ENCODE measurements at regions not wholly inside any gene's neighbourhood (a gene's known extent, or its start where the extent isn't known, plus 50 kb on each side); places are given as distances from the start of the nearest gene placed in this dataset.
"Not testable (repeated sequence)": the region's sequence is repeated elsewhere in the genome, so short reads cannot be mapped to it uniquely, and the experiment has no call there.

GRCh38 chr21:20215959-20216358 is 782.2 kb upstream of the NCAM2 start:
- no peak for DNase-seq (ENCODE audit: low read depth, low spot score)
- no peak overlapping the region for H3K4me3 ChIP-seq (ENCODE audit: low read length)

DNA sequence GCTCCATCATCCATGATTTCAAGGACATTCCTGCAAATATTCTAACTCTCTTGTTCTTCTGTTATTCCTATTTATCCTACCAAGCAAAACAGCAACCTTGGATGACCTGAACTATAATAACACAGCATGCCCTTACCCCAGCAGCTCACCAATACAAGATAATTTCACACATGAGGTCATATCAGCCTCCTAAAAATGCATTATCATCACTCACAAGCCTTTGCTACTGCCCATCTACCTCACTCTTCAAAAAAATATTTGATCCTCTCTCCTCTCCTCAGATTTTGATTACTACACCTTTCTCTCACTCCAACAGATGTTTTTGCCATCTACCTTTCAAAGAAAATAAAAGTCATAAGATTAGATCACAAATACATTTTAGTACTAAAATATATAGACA is 777.6 kb upstream of the NCAM2 start:
- no peak overlapping the region for H3K4me3 ChIP-seq (ENCODE audit: low read length)
- DNase-seq (ENCODE audit: low read depth, low spot score) = no peak

GRCh38 chr21:20221981-20222380 is 776.2 kb upstream of the NCAM2 start:
- not testable (repeated sequence) for H3K4me3 ChIP-seq (ENCODE audit: low read length); DNase-seq (ENCODE audit: low read depth, low spot score)

DNA sequence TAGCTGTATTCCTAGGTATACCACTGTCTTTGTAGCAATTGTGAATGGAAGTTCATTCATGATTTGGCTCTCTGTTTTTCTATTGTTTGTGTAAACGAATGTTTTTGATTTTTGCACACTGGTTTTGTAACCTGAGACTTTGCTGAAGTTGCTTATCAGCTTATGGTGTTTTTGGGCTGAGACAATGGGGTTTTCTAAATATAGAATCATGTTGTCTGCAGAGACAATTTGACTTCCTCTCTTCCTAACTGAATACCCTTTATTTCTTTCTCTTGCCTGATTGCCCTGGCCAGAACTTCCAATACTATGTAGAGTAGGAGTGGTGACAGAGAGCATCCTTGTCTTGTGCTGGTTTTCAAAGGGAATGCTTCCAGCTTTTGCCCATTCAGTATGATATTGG is 761.6 kb upstream of the NCAM2 start:
- DNase-seq (ENCODE audit: low read depth, low spot score); H3K4me3 ChIP-seq (ENCODE audit: low read length): not testable (repeated sequence)

GRCh38 chr21:20249401-20249800 is 748.8 kb upstream of the NCAM2 start:
- H3K4me3 ChIP-seq (ENCODE audit: low read length) = no peak overlapping the region

DNA sequence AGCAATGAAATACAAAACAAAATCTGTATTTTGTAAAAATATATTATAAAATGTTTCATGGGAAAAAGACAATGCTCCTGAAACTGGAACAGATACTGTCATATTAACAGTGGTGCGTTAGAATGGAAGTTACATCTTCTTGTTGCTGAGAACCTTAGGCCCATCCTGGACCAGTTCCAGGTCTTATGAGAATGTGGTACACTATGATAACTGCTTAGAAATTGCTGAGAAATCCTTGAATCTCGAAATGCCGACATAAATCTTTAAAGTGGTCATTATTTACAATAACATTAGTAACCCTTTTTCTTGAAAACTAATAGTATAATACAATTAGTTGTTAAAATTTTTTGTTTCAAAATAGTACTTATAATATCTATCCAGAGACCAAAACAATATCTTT is 747.9 kb upstream of the NCAM2 start:
- no peak for DNase-seq (ENCODE audit: low read depth, low spot score)
- no peak overlapping the region for H3K4me3 ChIP-seq (ENCODE audit: low read length)

More at GRCh38 chr21:20249401-20249800, 748.8 kb upstream of the NCAM2 start:
- DNase-seq (ENCODE audit: low read depth, low spot score) = no peak

DNA sequence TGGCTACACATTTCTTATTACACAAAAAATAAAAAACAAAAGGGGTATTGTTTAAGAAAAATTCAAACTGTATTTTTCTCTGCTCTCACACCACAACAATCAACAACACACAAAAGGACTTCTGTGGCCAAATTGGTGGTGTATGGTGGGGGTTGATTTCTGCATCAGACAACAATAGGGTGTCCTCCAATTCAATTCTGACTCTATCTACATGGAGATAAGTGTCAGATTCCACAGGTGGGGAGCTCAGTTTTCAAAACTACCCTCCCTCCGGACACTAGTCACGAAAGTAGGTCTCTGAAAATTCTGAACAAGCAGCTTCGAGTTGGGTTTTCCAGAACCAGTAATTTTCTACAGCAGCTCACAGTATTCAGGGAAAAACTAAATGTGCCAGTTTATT is 744.9 kb upstream of the NCAM2 start:
- no peak for DNase-seq (ENCODE audit: low read depth, low spot score)
- H3K4me3 ChIP-seq (ENCODE audit: low read length) = no peak overlapping the region

- H3K4me3 ChIP-seq (ENCODE audit: low read length) = no peak overlapping the region
- no peak for DNase-seq (ENCODE audit: low read depth, low spot score)
Observed at GRCh38 chr21:20254964-20255363, 743.2 kb upstream of the NCAM2 start.

GRCh38 chr21:20257052-20257740 is 741.0 kb upstream of the NCAM2 start:
- no peak overlapping the region for H3K4me3 ChIP-seq (ENCODE audit: low read length)
- no peak for DNase-seq (ENCODE audit: low read depth, low spot score)

- DNase-seq (ENCODE audit: low read depth, low spot score) = no peak
- no peak overlapping the region for H3K4me3 ChIP-seq (ENCODE audit: low read length)
Observed at GRCh38 chr21:20258542-20258941, 739.7 kb upstream of the NCAM2 start.

- no peak overlapping the region for H3K4me3 ChIP-seq (ENCODE audit: low read length)
- no peak for DNase-seq (ENCODE audit: low read depth, low spot score)
Observed at GRCh38 chr21:20259031-20259867, 739.0 kb upstream of the NCAM2 start.

GRCh38 chr21:20260124-20260523 is 738.1 kb upstream of the NCAM2 start:
- DNase-seq (ENCODE audit: low read depth, low spot score) = no peak

DNA sequence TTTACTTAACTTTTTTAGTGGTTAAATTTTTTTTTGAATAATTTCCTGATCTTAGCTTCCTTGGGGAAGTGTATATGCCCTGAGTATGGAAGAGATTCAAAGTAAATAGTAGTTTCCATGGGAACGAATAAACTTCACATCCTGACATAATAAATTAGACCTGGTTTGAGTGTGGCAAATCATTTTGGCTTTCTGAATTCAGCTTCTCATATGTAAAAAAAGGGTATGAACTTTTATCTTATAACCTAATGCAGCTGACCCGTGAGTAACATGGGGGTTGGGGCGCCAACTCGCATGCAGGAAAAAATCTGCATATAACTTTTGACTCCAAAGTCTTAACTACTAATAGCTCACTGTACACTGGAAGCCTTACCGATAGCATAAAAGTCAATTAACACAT is 736.8 kb upstream of the NCAM2 start:
- no peak for DNase-seq (ENCODE audit: low read depth, low spot score)
- no peak overlapping the region for H3K4me3 ChIP-seq (ENCODE audit: low read length)

More at GRCh38 chr21:20260124-20260523, 738.1 kb upstream of the NCAM2 start:
- no peak overlapping the region for H3K4me3 ChIP-seq (ENCODE audit: low read length)

- no peak for DNase-seq (ENCODE audit: low read depth, low spot score)
- H3K4me3 ChIP-seq (ENCODE audit: low read length) = no peak overlapping the region
Observed at GRCh38 chr21:20265707-20266440, 732.3 kb upstream of the NCAM2 start.

DNA sequence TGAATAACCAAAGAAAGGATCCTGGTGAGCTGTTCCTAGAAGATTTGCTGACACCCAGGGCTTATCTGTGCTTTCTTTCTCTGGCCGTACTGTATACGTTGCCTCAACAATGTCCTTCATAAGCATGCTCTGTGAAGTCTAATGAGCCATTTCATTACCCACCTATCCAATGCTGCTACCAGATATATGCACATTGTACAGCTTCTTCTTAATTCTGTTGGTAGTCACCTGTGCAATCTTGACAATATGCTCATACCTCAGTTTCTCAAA is 731.8 kb upstream of the NCAM2 start:
- DNase-seq (ENCODE audit: low read depth, low spot score) = no peak

GRCh38 chr21:20270365-20271055 is 727.7 kb upstream of the NCAM2 start:
- no peak for DNase-seq (ENCODE audit: low read depth, low spot score)
- no peak overlapping the region for H3K4me3 ChIP-seq (ENCODE audit: low read length)

More for the DNA sequence above, 731.8 kb upstream of the NCAM2 start:
- H3K4me3 ChIP-seq (ENCODE audit: low read length) = no peak overlapping the region

GRCh38 chr21:20272791-20273362 is 725.3 kb upstream of the NCAM2 start:
- H3K4me3 ChIP-seq (ENCODE audit: low read length) = no peak overlapping the region
- no peak for DNase-seq (ENCODE audit: low read depth, low spot score)

DNA sequence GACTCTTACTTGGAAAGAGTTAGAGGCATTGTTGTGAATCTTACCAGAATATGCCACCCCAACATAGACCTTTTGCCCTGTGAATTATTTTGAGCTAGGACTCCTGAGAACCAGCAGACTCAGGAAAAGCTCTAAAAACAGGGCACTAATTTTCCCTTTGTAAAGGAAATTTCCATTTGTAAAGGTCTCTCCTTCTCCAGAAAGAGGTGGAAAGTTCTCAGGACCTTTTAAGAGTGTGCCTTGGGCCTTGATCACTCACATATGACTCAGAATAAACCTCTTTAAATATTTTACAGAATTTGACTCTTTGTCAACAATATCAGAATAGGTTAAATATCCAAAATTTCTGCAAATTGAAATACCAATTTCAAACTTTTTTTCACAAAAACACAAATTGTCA is 721.8 kb upstream of the NCAM2 start:
- no peak overlapping the region for H3K4me3 ChIP-seq (ENCODE audit: low read length)
- no peak for DNase-seq (ENCODE audit: low read depth, low spot score)

GRCh38 chr21:20276954-20277353 is 721.3 kb upstream of the NCAM2 start:
- no peak for DNase-seq (ENCODE audit: low read depth, low spot score)
- no peak overlapping the region for H3K4me3 ChIP-seq (ENCODE audit: low read length)

All from Jurkat, Clone E6-1 (cell line).